GM19035 (cell line): ENCODE measurements at regions not wholly inside any gene's neighbourhood (a gene's known extent, or its start where the extent isn't known, plus 50 kb on each side); places are given as distances from the start of the nearest gene placed in this dataset.

Experiments used
- ATAC-seq: cut with Tn5 transposase; IDR thresholded peaks from one replicate; pipeline ENCODE4 v1.9.1; 2021; ENCODE audit not compliant: unreplicated experiment

DNA sequence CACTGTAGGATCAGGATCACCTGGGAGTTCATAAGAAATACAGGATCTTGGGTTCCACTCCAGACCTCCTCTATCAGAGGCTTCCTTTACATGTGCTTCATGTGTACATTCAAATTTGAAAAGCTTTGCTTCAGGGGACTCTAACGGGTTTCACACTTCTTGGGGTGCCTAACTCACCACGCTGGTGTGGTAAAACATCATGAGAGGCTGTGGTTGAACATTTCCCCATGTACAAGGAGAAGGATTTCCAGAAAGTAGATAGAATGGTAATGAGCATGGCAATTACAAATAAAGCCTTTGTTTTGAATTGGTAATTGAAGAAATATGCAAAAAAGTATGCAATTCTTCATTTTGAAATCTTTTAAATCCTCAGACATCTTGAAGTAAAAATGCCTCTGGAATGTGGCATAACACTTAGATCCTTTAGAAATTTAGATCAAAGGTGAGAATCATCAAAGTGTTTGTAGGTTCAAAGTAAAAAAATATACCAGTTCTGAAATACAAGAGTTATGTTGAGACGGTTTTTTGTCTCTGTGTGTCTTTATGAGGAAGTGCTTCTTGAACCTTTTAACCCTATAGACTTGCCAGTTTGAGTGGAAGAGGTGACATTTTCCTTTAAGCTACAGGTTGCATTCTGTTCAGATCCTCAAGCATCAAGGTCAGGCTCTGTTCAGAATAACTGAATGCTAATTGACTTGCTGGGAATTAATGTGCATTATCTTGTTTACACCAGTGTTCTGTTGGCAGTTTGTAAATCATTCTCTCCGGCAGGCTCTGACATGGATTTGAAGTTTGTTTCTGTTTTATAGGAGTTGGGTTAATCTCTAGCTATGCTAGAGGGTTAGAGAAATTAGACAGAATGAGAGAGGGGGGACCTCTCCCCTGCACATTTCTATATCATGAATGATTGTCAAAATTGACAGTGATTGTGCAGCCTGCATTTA, 415.3 kb downstream of the MAN2A1 start:
- ATAC-seq, result no peak

DNA sequence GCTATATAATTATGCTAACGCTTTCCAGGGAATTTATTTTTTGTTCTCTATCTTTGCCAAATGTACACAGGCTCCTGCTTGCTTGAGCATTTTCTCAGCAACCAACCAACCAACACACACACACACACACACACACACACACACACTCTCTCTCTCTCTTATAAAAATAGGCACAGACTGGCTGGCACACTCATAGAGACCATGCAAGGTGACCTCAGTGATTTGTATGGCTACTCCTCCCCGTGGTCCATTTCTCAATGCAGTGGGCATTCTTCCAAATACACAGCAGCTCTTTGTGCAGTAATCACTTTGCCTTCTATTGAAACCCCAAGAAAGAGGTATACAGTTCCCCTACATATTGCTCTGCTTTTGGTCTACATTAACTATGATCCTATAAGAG, 416.0 kb downstream of the MAN2A1 start:
- no peak for ATAC-seq

DNA sequence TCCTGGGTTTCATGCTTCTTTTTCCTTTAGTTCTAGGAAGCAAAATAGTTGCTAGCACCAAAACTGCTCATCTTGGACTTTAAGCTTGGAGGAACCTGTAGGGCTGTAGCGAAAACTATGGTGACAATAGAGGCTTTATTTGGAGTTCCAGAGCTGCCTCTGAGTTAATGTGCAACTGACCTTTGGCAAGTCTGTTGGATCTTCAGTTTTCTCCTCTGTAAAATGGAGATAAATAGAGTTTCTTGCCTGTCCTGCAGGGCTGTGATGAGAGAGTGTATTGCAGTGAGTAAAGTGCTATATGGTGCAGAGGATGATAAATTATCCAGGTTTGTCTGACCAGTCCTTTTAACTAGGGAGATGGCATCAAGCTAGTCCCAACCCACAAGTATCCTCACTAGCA, 417.0 kb downstream of the MAN2A1 start:
- ATAC-seq, result no peak

DNA sequence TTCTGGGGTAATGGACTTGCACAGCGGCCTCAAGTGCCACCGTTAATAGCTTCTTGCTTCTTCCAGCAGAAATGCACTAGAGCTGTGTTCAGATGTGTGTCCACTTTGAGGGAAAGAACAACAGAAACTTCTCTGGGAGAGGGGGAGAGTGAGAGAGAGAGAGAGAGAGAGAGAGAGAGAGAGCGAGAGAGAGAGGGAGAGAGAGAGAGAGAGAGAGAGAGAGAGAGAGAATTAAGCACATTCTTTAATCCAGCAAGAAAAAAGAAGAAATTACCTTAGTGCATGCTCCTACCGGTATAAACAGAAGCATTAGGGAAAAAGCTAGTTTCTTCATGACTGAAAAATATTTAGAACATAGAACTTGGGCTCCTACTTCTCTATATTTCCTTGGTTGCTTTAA, 418.8 kb downstream of the MAN2A1 start:
- ATAC-seq, result no peak

DNA sequence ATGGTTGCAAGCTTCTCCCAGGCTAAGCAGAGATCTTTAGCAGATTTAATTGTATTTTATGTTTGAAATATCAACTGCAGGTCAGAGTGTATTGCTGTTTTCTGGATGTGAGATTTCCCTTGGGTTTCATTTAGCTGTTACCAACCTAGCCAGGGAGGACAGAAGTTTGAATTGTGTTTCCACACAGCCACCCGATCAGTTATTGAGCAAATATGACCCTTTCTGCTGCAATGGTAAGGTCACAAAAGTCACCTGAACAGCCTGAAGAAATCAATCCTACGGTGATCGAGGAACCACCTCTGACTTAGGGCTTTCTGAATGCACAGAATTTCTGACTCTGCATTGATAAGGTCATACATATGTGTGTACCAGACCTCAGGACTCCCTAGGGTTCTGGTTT, 419.9 kb downstream of the MAN2A1 start:
- ATAC-seq, result no peak

DNA sequence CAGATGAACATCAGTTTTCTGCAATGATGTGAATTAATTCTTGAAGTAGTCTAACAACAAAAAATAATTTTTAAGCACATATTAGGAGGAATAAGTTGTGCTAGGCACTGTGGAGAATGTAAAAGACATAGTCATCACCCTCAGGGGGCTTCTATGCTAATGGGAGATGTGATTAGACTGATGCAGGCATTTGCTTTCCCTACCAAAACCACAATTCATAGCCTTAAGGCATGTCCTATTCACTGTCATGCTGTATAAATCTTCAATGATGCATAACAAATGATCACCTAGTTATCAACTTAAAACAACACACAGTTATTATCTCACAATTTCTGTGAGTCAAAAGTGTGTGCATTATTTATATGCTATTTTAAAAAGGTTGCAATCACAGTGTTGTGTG, 422.6 kb downstream of the MAN2A1 start:
- no peak for ATAC-seq

DNA sequence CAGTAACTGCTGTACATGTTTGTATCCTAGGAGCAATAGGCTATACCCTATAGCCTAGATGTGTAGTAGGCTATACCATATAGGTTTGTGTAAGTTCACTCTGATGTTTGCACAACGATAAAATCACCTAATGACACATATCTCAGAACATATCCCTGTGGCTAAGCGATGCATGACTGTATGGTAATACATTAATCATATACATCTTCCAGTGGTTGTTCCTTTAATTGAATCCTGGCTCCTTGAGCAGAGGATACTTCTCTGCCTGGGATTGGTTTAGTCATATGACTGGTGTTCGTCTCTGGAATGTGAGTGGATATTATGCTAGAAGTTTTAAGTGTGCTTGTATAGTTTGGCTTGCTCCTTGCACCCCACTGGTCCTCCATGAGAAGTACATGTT, 425.8 kb downstream of the MAN2A1 start:
- no peak for ATAC-seq

DNA sequence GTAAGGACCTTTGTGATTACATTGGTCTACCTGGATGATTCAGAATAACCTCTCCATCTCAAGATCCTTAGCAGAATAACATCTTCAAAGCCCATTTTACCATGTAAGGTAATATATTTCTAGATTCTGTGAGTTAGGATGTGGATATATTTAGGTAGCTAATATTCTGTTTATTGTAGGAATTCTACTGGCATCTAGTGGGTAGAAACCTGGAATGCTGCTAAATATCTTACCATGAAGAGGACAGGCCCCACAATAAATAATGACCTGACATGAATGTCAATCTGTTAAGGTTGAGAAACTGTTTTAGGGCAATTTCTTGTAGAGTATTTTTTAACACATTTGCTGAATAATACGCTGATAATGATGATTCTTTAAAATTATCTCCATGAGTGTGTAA, 426.8 kb downstream of the MAN2A1 start:
- no peak for ATAC-seq

DNA sequence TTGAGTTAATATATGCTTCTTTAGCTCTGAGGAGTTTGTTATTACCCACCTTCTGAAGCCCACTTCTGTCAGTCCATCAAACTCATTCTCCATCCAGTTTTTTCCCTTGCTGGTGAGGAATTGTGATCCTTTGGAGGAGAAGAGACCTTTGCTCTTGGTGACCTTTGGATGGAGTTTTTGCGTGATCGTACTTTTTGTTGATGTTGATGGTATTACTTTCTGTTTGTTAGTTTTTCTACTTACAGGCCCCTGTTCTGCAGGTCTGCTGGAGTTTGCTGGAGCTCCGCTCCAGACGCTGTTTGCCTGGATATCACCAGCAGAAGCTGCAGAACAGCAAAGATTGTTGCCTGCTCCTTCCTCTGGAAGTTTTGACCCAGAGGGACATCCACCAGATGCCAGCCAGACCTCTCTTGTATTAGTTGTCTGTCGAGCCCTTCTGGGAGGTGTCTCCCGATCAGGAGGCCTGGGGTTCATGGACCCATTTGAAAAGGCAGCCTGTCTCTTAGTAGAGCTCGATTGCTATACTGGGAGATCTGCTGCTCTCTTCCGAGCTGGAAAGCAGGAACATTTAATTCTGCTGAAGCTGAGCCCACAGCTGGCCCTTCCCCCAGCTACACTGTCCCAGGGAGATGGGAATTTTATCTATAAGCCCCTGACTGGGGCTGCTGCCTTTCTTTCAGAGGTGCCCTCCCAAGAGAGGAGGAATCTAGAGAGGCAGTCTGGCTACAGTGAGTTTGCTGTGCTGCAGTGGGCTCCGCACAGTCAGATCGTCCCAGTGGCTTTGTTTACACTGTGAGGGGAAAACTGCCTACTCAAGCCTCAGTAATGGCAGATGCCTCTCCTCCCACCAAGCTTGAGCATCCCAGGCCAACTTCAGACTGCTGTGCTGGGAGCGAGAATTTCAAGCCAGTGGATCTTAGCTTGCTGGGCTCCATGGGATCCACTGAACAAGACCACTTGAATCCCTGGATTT, 445.5 kb downstream of the MAN2A1 start:
- no peak for ATAC-seq

DNA sequence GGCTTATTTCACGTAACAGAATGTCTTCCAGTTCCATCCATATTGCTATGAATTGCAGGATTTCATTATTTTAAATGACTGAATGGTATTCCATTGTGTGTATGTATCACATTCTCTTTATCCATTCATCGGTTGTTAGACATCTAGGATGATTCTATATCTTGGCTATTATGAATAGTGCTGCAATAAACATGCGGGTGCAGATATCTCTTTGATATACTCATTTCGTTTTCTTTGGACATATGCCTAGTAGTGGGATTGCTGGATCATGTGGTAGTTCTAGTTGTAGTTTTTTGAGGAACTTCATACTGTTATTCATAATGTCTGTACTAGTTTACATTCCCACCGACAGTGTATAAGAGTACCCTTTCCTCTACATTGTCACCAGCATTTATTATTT, 460.5 kb downstream of the MAN2A1 start:
- no peak for ATAC-seq

DNA sequence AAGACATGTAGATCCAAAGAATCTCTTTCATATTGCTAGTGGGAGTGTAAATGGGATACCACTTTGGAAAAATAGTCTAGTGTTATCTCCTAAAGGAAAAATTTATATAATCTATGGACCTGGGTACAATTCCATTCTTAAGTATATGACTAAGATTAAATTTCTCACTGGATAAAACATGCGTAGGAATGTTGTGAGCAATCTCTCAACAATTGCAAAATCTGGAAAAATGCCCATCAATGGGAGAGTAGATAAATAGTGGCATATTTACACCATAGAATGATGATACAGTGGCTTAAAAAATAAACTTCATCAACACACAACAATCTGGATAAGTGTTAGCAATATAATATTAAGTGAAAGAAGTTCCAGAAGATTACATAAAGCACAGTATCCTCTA, 469.5 kb downstream of the MAN2A1 start:
- no peak for ATAC-seq

DNA sequence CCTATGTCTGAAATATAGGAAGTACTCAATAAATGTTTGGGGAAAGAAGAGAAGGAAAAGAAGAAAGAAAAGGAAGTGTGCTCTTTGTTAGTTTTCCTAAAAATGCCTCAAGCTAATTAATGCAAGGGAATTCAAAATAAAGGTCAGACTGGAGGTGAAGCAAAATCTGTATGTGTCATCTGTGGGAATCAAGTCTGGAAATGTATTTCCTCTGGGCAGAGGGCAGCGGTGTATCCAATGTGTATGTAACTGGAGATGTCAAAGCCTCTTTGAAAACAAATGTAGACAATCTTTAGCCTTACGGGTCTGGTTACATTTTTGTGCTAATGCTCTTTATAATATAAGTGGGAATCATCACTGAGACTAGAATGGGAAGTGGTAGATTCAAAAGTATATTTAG, 471.4 kb downstream of the MAN2A1 start:
- ATAC-seq, result no peak

DNA sequence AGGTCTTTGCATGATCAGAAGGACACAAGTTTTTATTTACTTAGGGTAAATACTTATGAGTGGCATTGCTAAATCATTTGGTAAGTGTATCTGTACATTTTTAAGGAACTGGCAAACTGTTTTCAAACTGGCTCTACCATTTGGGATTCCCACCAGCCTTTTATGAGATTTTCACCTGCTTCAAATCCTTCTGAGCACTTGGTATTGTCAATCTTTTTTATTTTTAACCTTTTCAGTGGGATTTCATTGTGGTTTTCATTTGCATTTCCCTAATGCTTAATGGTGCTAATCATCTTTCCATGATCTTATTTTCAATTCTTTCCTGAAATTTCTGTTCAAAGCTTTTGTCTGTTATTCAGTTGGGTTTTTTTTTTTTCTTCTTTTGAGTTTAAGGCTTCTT, 475.6 kb downstream of the MAN2A1 start:
- ATAC-seq, result no peak

DNA sequence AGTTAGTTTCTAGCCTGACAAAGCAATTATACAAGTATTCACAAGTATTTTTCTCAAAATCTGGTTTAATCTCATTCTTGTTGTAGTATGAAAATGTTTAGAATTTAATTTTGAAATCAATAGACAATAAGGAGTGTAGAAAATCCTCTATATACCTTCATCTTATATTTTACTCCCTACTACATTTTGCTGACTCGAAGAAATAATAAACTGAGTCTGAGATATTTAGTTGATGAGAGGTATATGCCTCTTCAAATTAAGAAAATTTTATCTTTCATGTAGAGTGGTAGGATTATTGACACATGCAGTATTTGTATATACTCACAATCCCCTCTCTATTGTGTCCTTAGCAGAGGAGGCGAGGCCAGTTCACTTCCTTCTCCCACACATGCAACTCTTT, 477.7 kb downstream of the MAN2A1 start:
- ATAC-seq, result no peak

DNA sequence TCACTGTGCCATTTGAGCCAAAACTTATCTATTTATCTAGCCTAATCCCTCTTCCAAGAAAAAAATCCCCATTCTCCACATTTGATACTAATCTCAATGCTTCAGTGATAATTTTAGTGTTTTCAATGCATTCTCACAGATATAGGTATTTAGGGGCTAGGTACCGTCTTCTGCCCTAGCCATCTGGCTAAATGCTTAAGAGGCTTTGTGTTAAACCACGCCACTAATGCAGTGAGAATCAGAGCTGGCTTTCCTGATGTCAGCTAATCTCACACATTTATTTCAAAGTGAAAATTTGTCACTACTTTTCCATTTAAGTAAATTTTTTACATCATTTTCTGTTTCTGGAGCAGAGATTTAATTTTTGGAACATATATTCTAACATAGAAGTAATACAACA, 479.7 kb downstream of the MAN2A1 start:
- ATAC-seq, result no peak

DNA sequence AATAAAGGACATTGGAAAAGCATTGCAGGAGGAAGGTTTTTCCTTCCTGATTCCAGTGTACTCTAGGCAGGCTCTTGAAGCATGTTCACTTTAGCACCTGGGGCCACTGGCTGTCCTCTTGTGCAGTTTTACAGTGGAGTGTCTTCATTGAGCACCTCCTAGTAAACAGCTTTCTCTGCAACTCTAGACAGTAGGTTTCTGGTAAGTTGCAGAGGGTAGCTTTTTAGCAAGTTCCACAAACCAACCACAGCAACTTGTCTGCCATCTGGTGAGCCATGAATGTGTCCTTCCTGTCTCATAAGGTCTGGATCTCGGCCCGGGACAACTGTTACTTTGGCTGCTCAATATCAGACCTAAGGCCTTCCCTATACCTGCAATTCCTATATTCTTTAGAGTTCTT, 488.0 kb downstream of the MAN2A1 start:
- ATAC-seq, result no peak

DNA sequence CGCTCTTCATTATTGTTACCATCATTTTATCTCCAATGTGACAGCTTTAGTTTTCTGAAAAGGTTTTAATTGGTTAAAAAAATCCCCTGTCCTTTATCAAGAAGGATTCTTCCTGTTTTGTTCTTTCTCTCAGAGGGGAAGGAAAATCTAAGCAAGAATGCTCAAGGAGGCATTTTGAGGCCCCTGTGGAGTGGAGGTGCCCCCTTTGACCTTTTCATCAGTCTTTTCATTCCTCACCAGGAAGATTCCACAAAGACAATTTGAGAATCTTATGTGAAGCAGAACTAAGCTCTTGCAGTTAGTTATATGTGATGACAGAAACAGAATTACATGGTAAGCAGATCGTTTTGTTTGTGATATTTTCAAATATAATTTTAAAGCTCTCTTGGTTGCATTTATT, 489.6 kb downstream of the MAN2A1 start:
- no peak for ATAC-seq

DNA sequence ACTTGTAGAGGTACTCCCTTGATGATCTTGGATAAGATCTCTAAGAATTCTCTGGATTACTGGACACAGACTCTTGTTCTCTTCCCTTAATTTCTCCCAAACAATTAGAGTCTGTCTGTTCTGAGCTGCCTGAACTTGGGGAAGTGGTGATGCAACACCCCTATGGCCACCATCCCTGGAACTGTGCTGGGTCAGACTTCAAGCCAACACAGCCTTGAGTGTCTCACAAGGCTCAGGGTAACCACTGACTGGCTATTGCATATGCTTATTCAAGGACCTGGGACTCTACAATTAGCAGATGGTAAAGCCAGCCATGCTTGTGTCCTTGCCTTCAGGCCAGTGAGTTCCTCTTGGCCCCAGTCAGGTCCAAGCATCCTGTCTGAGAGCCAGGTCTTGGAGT, 504.5 kb downstream of the MAN2A1 start:
- no peak for ATAC-seq

DNA sequence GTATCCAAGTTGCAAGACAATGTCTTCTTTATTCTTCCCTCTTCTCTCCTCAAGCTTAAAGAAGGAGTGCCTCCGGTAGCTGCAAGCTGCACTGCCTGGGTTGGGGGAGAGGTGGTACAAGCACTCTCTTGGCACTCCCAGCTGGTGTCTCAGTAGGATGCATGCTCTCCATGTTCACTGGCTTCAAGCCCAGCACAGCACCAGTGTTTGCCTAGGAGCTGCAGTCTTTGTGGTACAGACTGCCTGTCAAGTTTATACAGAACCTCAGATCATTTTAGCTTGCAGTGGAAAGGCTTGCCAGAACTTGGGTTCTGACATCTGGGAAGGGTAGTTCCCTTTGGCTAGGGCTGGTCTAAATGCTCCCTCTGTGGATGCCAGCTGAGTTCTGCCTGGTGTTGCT, 505.6 kb downstream of the MAN2A1 start:
- no peak for ATAC-seq

DNA sequence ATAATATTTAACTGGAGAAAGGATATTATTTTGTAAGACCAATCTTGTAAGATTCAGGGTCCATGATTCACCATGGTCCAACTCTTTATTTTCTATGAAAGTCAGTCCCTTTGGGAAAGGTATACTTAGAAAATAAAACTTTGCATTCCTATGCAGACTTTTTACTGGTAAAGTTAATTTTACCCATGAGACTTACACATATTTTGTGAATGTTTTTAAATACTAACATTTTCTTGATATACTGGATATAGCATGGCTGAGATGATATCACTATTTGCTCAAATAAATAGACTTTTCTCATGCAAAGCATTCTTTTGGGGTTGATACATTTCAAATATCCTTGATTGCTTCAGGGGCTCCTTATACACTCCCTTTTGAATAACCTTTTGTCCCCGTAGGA, 512.1 kb downstream of the MAN2A1 start:
- no peak for ATAC-seq

DNA sequence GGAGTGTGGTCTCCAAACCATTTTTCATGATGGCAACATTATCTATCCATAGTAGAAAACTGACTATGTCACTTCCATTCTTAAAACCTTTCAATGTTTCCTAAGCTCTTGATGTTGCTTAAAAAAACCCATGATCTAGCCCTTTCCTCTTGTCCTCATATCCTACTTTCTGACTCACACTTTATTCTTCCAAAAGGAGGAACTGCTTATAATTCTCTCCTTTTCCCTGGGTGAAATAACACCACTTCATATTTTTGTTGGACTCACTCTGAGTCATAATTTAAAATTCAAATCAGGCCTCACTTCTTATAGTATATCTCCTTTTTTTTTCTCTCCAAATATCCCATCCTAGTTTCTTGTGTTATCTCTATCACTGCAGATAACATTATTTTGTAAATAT, 513.9 kb downstream of the MAN2A1 start:
- no peak for ATAC-seq

DNA sequence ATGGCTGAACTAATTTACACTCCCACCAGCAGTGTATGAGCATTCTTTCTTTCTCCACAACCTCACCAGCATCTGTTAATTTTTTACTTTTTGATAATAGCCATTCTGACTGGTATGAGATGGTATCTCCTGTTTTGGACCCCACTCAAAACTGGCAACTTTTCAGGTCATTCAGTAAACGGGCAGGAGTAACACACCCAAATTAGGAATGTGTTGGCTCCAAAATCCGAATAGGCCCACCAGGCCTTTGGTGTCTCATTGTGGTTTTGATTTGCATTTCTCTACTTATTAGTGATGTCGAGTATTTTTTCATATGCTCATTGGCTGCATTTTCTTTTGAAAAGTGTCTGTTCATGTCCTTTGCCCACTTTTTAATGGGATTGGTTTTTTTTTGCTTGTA, 517.1 kb downstream of the TMEM232 start:
- ATAC-seq, result no peak
